Loucy (cell line): ENCODE measurements at regions not wholly inside any gene's neighbourhood (a gene's known extent, or its start where the extent isn't known, plus 50 kb on each side); places are given as distances from the start of the nearest gene placed in this dataset.

Experiments used
- EZH2phosphoT487 ChIP-seq: fragments of 200-600 bp; IDR thresholded peaks from 2 replicates; pipeline ENCODE4 v1.6.1; 2018; ENCODE audit warnings: antibody characterized with exemption, mild to moderate bottlenecking, moderate library complexity, borderline replicate concordance
- TF ChIP-seq, protein P1 (sequence below): fragments of 200-600 bp; sonication (generic); conservative IDR thresholded peaks from 2 replicates; pipeline ENCODE4 v1.5.1; 2014; ENCODE audit warnings: mild to moderate bottlenecking, antibody characterized with exemption, low read length

DNA sequence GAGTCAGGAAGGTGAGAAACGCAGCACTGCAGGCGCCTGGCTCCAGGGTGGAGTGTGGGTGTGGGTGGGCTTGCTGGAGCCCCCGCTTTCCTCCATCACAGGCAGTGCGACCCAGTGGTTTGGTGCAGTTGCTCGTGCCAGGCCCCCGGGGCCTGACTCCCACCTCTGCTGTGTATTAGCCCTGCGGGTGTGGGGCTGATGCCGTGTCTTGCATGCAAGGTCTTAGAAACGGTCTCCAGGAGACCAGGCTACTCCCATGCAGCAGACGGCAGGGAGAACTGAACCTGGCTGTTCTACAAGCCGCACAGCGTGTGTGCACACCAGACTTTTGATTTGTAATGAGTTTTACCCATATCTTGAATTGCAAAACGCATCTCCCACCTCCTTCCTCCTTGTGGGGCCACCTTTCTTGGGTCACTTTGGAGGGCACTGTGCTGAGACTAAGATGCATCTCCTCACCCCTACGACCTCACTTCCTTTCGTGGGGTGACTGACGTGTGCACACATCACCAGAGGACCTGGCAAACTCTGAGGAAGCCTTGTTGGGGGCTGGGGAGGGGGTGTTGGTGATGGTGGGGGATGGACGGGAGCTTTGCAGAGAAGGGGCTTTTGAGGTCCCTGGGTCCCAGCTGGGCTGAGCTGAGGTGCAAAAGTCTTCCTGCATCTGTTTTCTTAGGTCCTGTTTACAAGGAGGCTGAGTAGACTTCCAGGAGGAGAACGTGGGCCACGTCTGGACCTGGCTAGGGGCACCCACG, 101.8 kb upstream of the TNRC6C start:
- TF ChIP-seq, protein P1, sequence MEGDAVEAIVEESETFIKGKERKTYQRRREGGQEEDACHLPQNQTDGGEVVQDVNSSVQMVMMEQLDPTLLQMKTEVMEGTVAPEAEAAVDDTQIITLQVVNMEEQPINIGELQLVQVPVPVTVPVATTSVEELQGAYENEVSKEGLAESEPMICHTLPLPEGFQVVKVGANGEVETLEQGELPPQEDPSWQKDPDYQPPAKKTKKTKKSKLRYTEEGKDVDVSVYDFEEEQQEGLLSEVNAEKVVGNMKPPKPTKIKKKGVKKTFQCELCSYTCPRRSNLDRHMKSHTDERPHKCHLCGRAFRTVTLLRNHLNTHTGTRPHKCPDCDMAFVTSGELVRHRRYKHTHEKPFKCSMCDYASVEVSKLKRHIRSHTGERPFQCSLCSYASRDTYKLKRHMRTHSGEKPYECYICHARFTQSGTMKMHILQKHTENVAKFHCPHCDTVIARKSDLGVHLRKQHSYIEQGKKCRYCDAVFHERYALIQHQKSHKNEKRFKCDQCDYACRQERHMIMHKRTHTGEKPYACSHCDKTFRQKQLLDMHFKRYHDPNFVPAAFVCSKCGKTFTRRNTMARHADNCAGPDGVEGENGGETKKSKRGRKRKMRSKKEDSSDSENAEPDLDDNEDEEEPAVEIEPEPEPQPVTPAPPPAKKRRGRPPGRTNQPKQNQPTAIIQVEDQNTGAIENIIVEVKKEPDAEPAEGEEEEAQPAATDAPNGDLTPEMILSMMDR = no peak
- no peak for TF ChIP-seq EZH2phosphoT487
